ENCODE measurements at regions not wholly inside any gene's neighbourhood (a gene's known extent, or its start where the extent isn't known, plus 50 kb on each side); places are given as distances from the start of the nearest gene placed in this dataset.

GRCh38 chr7:38002689-38003088, 82.2 kb downstream of the EPDR1 start:
- Mint-ChIP-seq H3K4me1 (no peaks in the 10 kb centered on the region), H3K27me3 (ENCODE audit: low read depth, poor library complexity) (no peaks in the 10 kb centered on the region), H3K4me3 (no peak overlapping the region), H3K27ac (no peak overlapping the region), H3K36me3 (ENCODE audit: low read depth) (no peaks in the 10 kb centered on the region), H3K9me3 (peaks cover 5% of the 10 kb centered on the region)
- no peak for DNase-seq
- TF ChIP-seq, protein P1, sequence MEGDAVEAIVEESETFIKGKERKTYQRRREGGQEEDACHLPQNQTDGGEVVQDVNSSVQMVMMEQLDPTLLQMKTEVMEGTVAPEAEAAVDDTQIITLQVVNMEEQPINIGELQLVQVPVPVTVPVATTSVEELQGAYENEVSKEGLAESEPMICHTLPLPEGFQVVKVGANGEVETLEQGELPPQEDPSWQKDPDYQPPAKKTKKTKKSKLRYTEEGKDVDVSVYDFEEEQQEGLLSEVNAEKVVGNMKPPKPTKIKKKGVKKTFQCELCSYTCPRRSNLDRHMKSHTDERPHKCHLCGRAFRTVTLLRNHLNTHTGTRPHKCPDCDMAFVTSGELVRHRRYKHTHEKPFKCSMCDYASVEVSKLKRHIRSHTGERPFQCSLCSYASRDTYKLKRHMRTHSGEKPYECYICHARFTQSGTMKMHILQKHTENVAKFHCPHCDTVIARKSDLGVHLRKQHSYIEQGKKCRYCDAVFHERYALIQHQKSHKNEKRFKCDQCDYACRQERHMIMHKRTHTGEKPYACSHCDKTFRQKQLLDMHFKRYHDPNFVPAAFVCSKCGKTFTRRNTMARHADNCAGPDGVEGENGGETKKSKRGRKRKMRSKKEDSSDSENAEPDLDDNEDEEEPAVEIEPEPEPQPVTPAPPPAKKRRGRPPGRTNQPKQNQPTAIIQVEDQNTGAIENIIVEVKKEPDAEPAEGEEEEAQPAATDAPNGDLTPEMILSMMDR (IDR thresholded peaks at IDR 0.05) = no peak

DNA sequence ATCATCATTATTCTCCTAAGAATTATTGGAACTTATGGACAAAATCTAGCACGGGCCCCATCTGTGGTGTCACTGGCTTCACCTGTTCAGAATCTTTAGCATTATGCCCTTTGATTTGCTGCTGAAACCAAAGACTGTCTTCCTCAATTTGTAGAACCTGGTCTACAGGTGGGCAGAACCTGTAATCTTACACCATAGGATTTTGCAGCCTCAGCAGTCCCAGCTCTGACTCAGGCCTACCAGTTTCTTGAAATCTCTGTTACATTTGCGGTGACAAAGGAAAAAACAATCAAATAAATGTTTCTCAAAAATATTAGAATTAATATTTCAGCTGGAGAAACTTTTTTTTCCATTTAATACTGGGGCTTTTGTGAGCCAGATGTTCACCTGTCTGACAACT, 86.1 kb downstream of the EPDR1 start:
- no peak for DNase-seq
- Mint-ChIP-seq H3K27me3 (ENCODE audit: low read depth, poor library complexity) (peaks cover 4% of the 10 kb centered on the region), H3K4me3 (no peak overlapping the region), H3K27ac (no peak overlapping the region), H3K36me3 (ENCODE audit: low read depth) (peaks cover 5% of the 10 kb centered on the region), H3K4me1 (no peaks in the 10 kb centered on the region), H3K9me3 (peaks cover 15% of the 10 kb centered on the region)
- TF ChIP-seq, protein P1 (IDR thresholded peaks at IDR 0.05) = no peak

GRCh38 chr7:38007096-38007495, 86.7 kb downstream of the EPDR1 start:
- no peaks in the 10 kb centered on the region for H3K4me1 Mint-ChIP-seq
- H3K27me3 Mint-ChIP-seq (ENCODE audit: low read depth, poor library complexity) = peaks cover 4% of the 10 kb centered on the region
- no peak overlapping the region for H3K4me3 Mint-ChIP-seq

DNA sequence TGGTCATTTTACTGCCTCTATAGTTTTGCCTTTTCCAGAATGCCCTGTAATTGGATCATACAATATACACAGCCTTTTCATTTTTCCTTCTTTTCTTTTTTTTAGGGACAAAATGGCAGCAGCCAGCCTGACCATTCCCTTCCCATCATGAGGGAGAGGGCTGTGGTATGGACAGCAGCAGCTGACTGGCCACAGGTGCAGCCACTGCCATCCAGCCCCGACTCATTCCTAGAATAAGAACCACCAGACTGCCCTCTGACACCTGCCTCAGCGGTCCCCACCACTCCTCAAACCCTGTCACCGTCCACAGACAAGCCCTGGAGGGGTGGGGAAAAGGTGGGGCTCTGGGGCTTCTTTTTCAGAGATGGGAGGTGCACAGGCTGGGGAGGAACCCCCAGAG, 92.8 kb downstream of the EPDR1 start:
- H3K4me1 Mint-ChIP-seq = no peaks in the 10 kb centered on the region
- H3K27me3 Mint-ChIP-seq (ENCODE audit: low read depth, poor library complexity) = peaks cover 4% of the 10 kb centered on the region
- no peak overlapping the region for H3K4me3 Mint-ChIP-seq
- TF ChIP-seq, protein P1 (IDR thresholded peaks at IDR 0.05) = no peak
- peaks cover 5% of the 10 kb centered on the region for H3K36me3 Mint-ChIP-seq (ENCODE audit: low read depth)
- no peak overlapping the region for H3K27ac Mint-ChIP-seq
- DNase-seq = no peak
- peaks cover 15% of the 10 kb centered on the region for H3K9me3 Mint-ChIP-seq

More at GRCh38 chr7:38007096-38007495, 86.7 kb downstream of the EPDR1 start:
- no peak overlapping the region for H3K27ac Mint-ChIP-seq
- peaks cover 15% of the 10 kb centered on the region for H3K9me3 Mint-ChIP-seq
- peaks cover 5% of the 10 kb centered on the region for H3K36me3 Mint-ChIP-seq (ENCODE audit: low read depth)
- TF ChIP-seq, protein P1 (IDR thresholded peaks at IDR 0.05) = no peak
- DNase-seq = no peak

DNA sequence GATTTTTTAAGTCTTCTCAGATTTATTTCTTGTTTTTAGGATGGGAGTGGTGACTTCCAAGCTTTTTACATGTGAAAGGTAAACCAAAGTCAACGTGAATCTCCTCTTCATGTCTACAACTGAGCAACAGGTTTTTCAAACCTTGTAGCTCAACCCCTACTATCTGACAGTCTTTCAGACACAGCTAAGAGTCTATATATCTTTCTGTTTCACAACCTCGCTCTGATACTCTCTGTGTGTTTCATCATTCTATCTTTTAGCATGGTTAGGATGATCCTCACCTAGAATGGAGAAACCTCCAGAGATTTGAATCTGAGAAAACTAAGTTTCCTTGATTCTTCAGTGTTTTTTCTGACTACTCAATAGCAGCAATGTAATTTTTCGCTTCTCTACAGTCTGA, 96.1 kb downstream of the EPDR1 start:
- Mint-ChIP-seq H3K9me3 (no peaks in the 10 kb centered on the region), H3K27me3 (ENCODE audit: low read depth, poor library complexity) (no peaks in the 10 kb centered on the region), H3K36me3 (ENCODE audit: low read depth) (no peaks in the 10 kb centered on the region), H3K27ac (no peak overlapping the region), H3K4me3 (no peak overlapping the region), H3K4me1 (no peaks in the 10 kb centered on the region)
- DNase-seq = no peak
- TF ChIP-seq, protein P1 (IDR thresholded peaks at IDR 0.05) = no peak

GRCh38 chr7:38017320-38017719, 96.9 kb downstream of the EPDR1 start:
- TF ChIP-seq, protein P1 (IDR thresholded peaks at IDR 0.05) = no peak
- no peaks in the 10 kb centered on the region for H3K27me3 Mint-ChIP-seq (ENCODE audit: low read depth, poor library complexity)
- DNase-seq = no peak
- H3K27ac Mint-ChIP-seq = no peak overlapping the region
- H3K9me3 Mint-ChIP-seq = no peaks in the 10 kb centered on the region
- H3K4me1 Mint-ChIP-seq = no peaks in the 10 kb centered on the region
- no peaks in the 10 kb centered on the region for H3K36me3 Mint-ChIP-seq (ENCODE audit: low read depth)
- H3K4me3 Mint-ChIP-seq = no peak overlapping the region

Measured in nephron progenitor cell (in vitro differentiated cells).